ENCODE measurements at regions not wholly inside any gene's neighbourhood (a gene's known extent, or its start where the extent isn't known, plus 50 kb on each side); places are given as distances from the start of the nearest gene placed in this dataset.
A peak's percentile ranks its signal among the peaks of the same experiment; 100 is the strongest.

DNA sequence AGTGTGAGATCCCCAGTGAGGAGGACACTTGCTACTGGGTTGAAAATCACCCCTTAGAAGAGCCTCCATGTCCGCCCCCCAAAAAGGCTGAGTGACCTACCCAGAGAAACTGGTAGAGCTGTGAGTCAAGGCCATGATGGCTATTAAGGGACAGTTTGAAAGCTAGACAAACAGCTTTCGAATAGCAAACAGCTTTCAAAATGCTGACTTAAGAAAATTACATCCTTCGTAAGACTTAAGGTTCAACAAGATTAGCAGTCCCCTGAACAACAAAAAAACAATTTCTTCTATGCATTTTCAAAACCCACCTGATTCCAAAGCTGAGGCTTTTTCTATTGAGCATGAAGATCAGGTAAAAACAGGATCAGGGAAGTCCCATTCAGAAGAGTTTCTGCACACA lies 269.7 kb upstream of the SOX2 start:
- TF ChIP-seq CTCF (IDR thresholded peaks at IDR 0.05; ENCODE audit: low read depth, low read length), result no peak
- peaks cover 3% of the 10 kb centered on the region; the same call in 1 of the 2 replicates for H3K4me1 ChIP-seq
- DNase-seq, result no peak

DNA sequence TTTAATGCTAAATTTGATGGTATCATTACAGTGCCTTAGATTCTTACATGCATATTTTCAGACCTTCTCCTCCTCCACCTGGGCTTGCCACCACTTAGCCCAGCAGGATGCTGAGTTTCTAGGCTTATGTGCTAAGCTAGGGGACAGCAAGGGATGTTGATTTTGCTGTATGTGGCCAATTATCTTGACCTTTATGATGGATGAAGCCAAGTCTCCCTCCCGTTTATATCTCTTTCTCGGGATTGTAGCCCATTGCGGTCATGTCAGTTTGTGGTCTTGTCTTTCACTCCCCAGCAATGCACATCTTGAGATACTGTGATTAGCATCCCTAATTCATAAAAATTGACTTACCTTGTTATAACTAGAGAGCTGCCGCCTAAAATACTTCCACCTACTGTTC lies 278.7 kb upstream of the SOX2 start:
- TF ChIP-seq CTCF (IDR thresholded peaks at IDR 0.05; ENCODE audit: low read depth, low read length), result no peak
- no peak overlapping the region for H3K4me3 ChIP-seq (ENCODE audit: low read depth, low read length)
- no peaks in the 10 kb centered on the region for H3K27me3 ChIP-seq
- DNase-seq, result no peak
- no peaks in the 10 kb centered on the region for H3K9me3 ChIP-seq
- H3K4me1 ChIP-seq, result no peaks in the 10 kb centered on the region
- no peaks in the 10 kb centered on the region for H3K36me3 ChIP-seq

More for the DNA sequence above, 269.7 kb upstream of the SOX2 start:
- no peaks in the 10 kb centered on the region; the same call in 1 of the 2 replicates for H3K9me3 ChIP-seq
- no peak overlapping the region for H3K4me3 ChIP-seq (ENCODE audit: low read depth, low read length)
- no peaks in the 10 kb centered on the region for H3K36me3 ChIP-seq
- no peaks in the 10 kb centered on the region for H3K27me3 ChIP-seq

DNA sequence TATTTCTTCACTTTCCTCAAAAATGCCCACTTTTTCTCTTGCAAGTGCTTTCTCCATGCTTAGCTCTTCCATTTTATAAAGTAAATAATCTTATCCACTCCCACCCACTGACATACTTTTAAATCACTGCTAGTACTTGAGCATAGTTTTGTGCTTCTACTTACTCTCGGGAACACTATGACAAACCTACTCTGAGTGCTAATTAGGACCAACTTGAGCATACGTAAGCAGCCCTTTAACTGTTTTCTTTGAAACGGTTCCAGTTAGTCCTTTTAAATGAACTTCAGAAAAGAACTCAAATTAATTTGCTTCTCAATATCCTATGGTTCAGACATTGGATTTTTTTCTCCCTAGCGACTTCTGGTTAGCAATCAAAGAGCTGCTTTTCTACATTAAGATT lies 280.0 kb upstream of the SOX2 start:
- TF ChIP-seq CTCF (IDR thresholded peaks at IDR 0.05; ENCODE audit: low read depth, low read length), result no peak
- no peak for DNase-seq
- H3K27me3 ChIP-seq, result no peaks in the 10 kb centered on the region
- H3K9me3 ChIP-seq, result no peaks in the 10 kb centered on the region
- H3K4me1 ChIP-seq, result no peaks in the 10 kb centered on the region
- H3K36me3 ChIP-seq, result no peaks in the 10 kb centered on the region
- no peak overlapping the region for H3K4me3 ChIP-seq (ENCODE audit: low read depth, low read length)

GRCh38 chr3:181425074-181425473 lies 286.7 kb upstream of the SOX2 start:
- Histone ChIP-seq H3K36me3 (no peaks in the 10 kb centered on the region), H3K27me3 (no peaks in the 10 kb centered on the region), H3K9me3 (no peaks in the 10 kb centered on the region), H3K4me1 (peaks cover 5% of the 10 kb centered on the region; the same call in 1 of the 2 replicates), H3K4me3 (ENCODE audit: low read depth, low read length) (no peak overlapping the region)
- no peak for TF ChIP-seq CTCF (IDR thresholded peaks at IDR 0.05; ENCODE audit: low read depth, low read length)
- DNase-seq, result no peak

- H3K4me3 ChIP-seq (ENCODE audit: low read depth, low read length), result no peak overlapping the region
- TF ChIP-seq CTCF (IDR thresholded peaks at IDR 0.05; ENCODE audit: low read depth, low read length), result no peak
- no peaks in the 10 kb centered on the region for H3K27me3 ChIP-seq
- H3K4me1 ChIP-seq, result peaks cover 7% of the 10 kb centered on the region
- no peak for DNase-seq
- H3K9me3 ChIP-seq, result no peaks in the 10 kb centered on the region
- no peaks in the 10 kb centered on the region for H3K36me3 ChIP-seq
These were observed 293.5 kb upstream of the SOX2 start for GRCh38 chr3:181418233-181418632.

DNA sequence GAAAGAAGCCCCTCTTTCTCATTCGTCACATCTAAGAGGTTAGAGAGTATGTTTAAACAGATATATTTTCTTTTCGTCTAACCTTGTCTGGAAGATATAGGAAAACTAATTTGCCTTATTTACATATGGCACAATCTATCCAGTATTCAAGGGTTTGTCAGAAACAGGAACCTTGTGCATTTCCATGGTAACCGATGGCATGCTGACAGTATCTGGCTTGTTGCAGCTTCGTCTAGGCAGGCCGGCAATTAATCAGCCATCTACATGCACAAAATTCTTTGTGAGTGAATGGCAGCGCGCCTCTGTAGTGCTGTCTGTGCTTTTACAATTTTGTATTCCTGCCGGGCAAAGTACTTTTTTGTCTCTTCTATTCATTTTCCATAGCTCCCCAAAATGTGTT lies 294.0 kb upstream of the SOX2 start:
- no peaks in the 10 kb centered on the region for H3K36me3 ChIP-seq
- TF ChIP-seq CTCF (IDR thresholded peaks at IDR 0.05; ENCODE audit: low read depth, low read length), result no peak
- no peaks in the 10 kb centered on the region for H3K9me3 ChIP-seq
- peak; percentile 67 for DNase-seq
- H3K27me3 ChIP-seq, result no peaks in the 10 kb centered on the region
- H3K4me1 ChIP-seq, result peaks cover 7% of the 10 kb centered on the region
- peak overlapping the region; percentile 11 for H3K4me3 ChIP-seq (ENCODE audit: low read depth, low read length)

All from BE2C (cell line).